GM21825 (cell line): ENCODE measurements at regions not wholly inside any gene's neighbourhood (a gene's known extent, or its start where the extent isn't known, plus 50 kb on each side); places are given as distances from the start of the nearest gene placed in this dataset.

Source experiments
- ATAC-seq: cut with Tn5 transposase; IDR thresholded peaks from one replicate; pipeline ENCODE4 v1.9.1; 2021; ENCODE audit warnings: mild to moderate bottlenecking, moderate library complexity; ENCODE audit not compliant: unreplicated experiment

- no peak for ATAC-seq
Measured at GRCh38 chr9:23524607-23525155, 301.4 kb downstream of the ELAVL2 start.

GRCh38 chr9:23526806-23527205 lies 299.2 kb downstream of the ELAVL2 start:
- no peak for ATAC-seq

- no peak for ATAC-seq
Measured at GRCh38 chr9:23532282-23532681, 293.8 kb downstream of the ELAVL2 start.

GRCh38 chr9:23537192-23538066 lies 288.6 kb downstream of the ELAVL2 start:
- no peak for ATAC-seq

- ATAC-seq, result no peak
Measured at GRCh38 chr9:23538067-23538402, 288.0 kb downstream of the ELAVL2 start.

GRCh38 chr9:23538461-23539003 lies 287.5 kb downstream of the ELAVL2 start:
- ATAC-seq, result no peak

GRCh38 chr9:23539311-23539710 lies 286.7 kb downstream of the ELAVL2 start:
- no peak for ATAC-seq

- ATAC-seq, result no peak
Measured at GRCh38 chr9:23541976-23542375, 284.1 kb downstream of the ELAVL2 start.

- no peak for ATAC-seq
Measured at GRCh38 chr9:23542438-23542837, 283.6 kb downstream of the ELAVL2 start.

- ATAC-seq, result no peak
Measured at GRCh38 chr9:23542927-23543326, 283.1 kb downstream of the ELAVL2 start.

- no peak for ATAC-seq
Measured at GRCh38 chr9:23543419-23543818, 282.6 kb downstream of the ELAVL2 start.

- ATAC-seq, result no peak
Measured at GRCh38 chr9:23545728-23546127, 280.3 kb downstream of the ELAVL2 start.

- no peak for ATAC-seq
Measured at GRCh38 chr9:23551311-23551721, 274.7 kb downstream of the ELAVL2 start.

GRCh38 chr9:23551929-23552707 lies 273.9 kb downstream of the ELAVL2 start:
- no peak for ATAC-seq

GRCh38 chr9:23552876-23553601 lies 273.0 kb downstream of the ELAVL2 start:
- no peak for ATAC-seq

GRCh38 chr9:23554686-23555085 lies 271.4 kb downstream of the ELAVL2 start:
- ATAC-seq, result no peak

GRCh38 chr9:23555851-23556250 lies 270.2 kb downstream of the ELAVL2 start:
- ATAC-seq, result no peak

GRCh38 chr9:23556459-23556858 lies 269.6 kb downstream of the ELAVL2 start:
- no peak for ATAC-seq

GRCh38 chr9:23557689-23558088 lies 268.4 kb downstream of the ELAVL2 start:
- ATAC-seq, result no peak

GRCh38 chr9:23559522-23559921 lies 266.5 kb downstream of the ELAVL2 start:
- ATAC-seq, result no peak

- ATAC-seq, result no peak
Measured at GRCh38 chr9:23563517-23563916, 262.5 kb downstream of the ELAVL2 start.
